Brain microvascular endothelial cell (primary cell): ENCODE measurements at regions not wholly inside any gene's neighbourhood (a gene's known extent, or its start where the extent isn't known, plus 50 kb on each side); places are given as distances from the start of the nearest gene placed in this dataset.
"Not testable (repeated sequence)": the region's sequence is repeated elsewhere in the genome, so short reads cannot be mapped to it uniquely, and the experiment has no call there.

Source experiments
- DNase-seq: peaks from one replicate; pipeline ENCODE4 v3.0.0-alpha.2; 2020
- H3K27ac ChIP-seq: fragments of 250-450 bp; sonication (Bioruptor Pico); 2 replicates; pipeline ENCODE4 v1.5.1; 2020; ENCODE audit warnings: mild to moderate bottlenecking, moderate library complexity
- H3K27me3 ChIP-seq: fragments of 250-450 bp; sonication (Bioruptor Pico); replicated peaks from 2 replicates; pipeline ENCODE4 v1.5.1; 2020; ENCODE audit warnings: mild to moderate bottlenecking
- H3K36me3 ChIP-seq: fragments of 250-450 bp; sonication (Bioruptor Pico); replicated peaks from 2 replicates; pipeline ENCODE4 v1.5.1; 2020; ENCODE audit warnings: mild to moderate bottlenecking
- H3K4me3 ChIP-seq: 2 replicates; pipeline ENCODE4 v1.5.1; 2011; ENCODE audit warnings: low read depth, mild to moderate bottlenecking, control low read depth, low read length, moderate library complexity
- CTCF ChIP-seq: IDR thresholded peaks from 2 replicates; pipeline ENCODE4 v1.5.1; 2011; ENCODE audit warnings: low read depth, mild to moderate bottlenecking, moderate library complexity, low read length, control low read depth, inconsistent platforms; ENCODE audit errors: missing control alignments
- in situ Hi-C: cut with HindIII; loops from 2 replicates; pipeline ENCODE4 v1.10.0; 2017; ENCODE audit warnings: low sequenced_read_pairs, low pct_ligation_motif_present

- H3K36me3 ChIP-seq, H3K27me3 ChIP-seq, H3K4me3 ChIP-seq, H3K27ac ChIP-seq, DNase-seq, in situ Hi-C loops: not testable (repeated sequence)
These were observed 204.4 kb downstream of the GOLGA6L6 start for GRCh38 chr15:20337238-20337637.

GRCh38 chr15:20334451-20334850 is 207.1 kb downstream of the GOLGA6L6 start:
- H3K36me3 ChIP-seq, H3K27me3 ChIP-seq, in situ Hi-C loops, H3K27ac ChIP-seq, H3K4me3 ChIP-seq, DNase-seq: not testable (repeated sequence)

- H3K27ac ChIP-seq, H3K36me3 ChIP-seq, H3K27me3 ChIP-seq, DNase-seq, in situ Hi-C loops, H3K4me3 ChIP-seq: not testable (repeated sequence)
These were observed 215.8 kb downstream of the GOLGA6L6 start for GRCh38 chr15:20325751-20326150.

- H3K4me3 ChIP-seq, H3K36me3 ChIP-seq, H3K27ac ChIP-seq, in situ Hi-C loops, DNase-seq, H3K27me3 ChIP-seq: not testable (repeated sequence)
These were observed 224.5 kb downstream of the GOLGA6L6 start for GRCh38 chr15:20317132-20317531.

GRCh38 chr15:20311014-20311680 is 230.5 kb downstream of the GOLGA6L6 start:
- H3K36me3 ChIP-seq, H3K27ac ChIP-seq, H3K27me3 ChIP-seq, DNase-seq, H3K4me3 ChIP-seq, in situ Hi-C loops: not testable (repeated sequence)

GRCh38 chr15:20310603-20311002 is 231.0 kb downstream of the GOLGA6L6 start:
- in situ Hi-C loops, result no loop called here
- DNase-seq, result no peak
- Histone ChIP-seq H3K27me3 (no peaks in the 10 kb centered on the region), H3K36me3 (no peaks in the 10 kb centered on the region), H3K4me3 (no peak overlapping the region), H3K27ac (no peak overlapping the region)
- TF ChIP-seq CTCF, result no peak

- not testable (repeated sequence) for H3K27ac ChIP-seq
These were observed 231.6 kb downstream of the GOLGA6L6 start for GRCh38 chr15:20309966-20310365.

GRCh38 chr15:20309395-20309794 is 232.2 kb downstream of the GOLGA6L6 start:
- in situ Hi-C loops, H3K36me3 ChIP-seq, H3K4me3 ChIP-seq, H3K27ac ChIP-seq, H3K27me3 ChIP-seq, DNase-seq: not testable (repeated sequence)

More at GRCh38 chr15:20309966-20310365, 231.6 kb downstream of the GOLGA6L6 start:
- in situ Hi-C loops, H3K36me3 ChIP-seq, H3K4me3 ChIP-seq, DNase-seq, H3K27me3 ChIP-seq: not testable (repeated sequence)

GRCh38 chr15:20308027-20308690 is 233.4 kb downstream of the GOLGA6L6 start:
- H3K36me3 ChIP-seq, H3K4me3 ChIP-seq, H3K27ac ChIP-seq, in situ Hi-C loops, DNase-seq, H3K27me3 ChIP-seq: not testable (repeated sequence)

- in situ Hi-C loops, H3K27ac ChIP-seq, H3K27me3 ChIP-seq, DNase-seq, H3K36me3 ChIP-seq, H3K4me3 ChIP-seq: not testable (repeated sequence)
These were observed 234.5 kb downstream of the GOLGA6L6 start for GRCh38 chr15:20307137-20307536.

GRCh38 chr15:20306497-20307106 is 235.0 kb downstream of the GOLGA6L6 start:
- H3K27ac ChIP-seq, in situ Hi-C loops, H3K27me3 ChIP-seq, H3K36me3 ChIP-seq, H3K4me3 ChIP-seq, DNase-seq: not testable (repeated sequence)

GRCh38 chr15:20305912-20306311 is 235.7 kb downstream of the GOLGA6L6 start:
- H3K36me3 ChIP-seq, H3K27ac ChIP-seq, H3K27me3 ChIP-seq, DNase-seq, in situ Hi-C loops, H3K4me3 ChIP-seq: not testable (repeated sequence)

GRCh38 chr15:20305015-20305465 is 236.6 kb downstream of the GOLGA6L6 start:
- H3K27ac ChIP-seq, H3K36me3 ChIP-seq, H3K27me3 ChIP-seq, in situ Hi-C loops, H3K4me3 ChIP-seq, DNase-seq: not testable (repeated sequence)
